ENCODE measurements at regions not wholly inside any gene's neighbourhood (a gene's known extent, or its start where the extent isn't known, plus 50 kb on each side); places are given as distances from the start of the nearest gene placed in this dataset.

DNA sequence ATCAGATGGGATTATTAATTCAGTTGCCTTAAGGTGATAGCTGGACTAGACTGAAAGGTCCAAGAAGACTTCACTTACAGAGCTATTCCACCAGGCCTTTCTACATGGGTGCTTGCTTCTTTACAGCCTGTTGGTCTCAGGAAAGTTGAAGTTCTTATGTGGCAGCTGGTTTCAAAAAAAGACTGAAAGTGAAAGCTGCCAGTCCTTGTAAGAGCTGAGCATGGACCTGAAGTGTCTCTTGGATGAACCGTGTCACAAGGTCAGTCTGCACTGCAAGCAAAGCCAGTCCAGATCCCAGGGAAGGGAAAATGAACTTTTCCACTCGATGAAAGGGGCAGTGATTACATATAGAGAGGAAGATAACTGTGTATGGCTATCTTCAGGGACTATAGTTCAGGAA is 201.5 kb upstream of the LUZP2 start:
- Histone ChIP-seq H3K4me2 (ENCODE audit: low read depth, low read length) (peak overlapping the region; percentile 33; the same call in 1 of the 2 replicates), H3K4me3 (ENCODE audit: low read length) (no peak overlapping the region), H2AFZ (ENCODE audit: low read length) (no peak overlapping the region), H3K36me3 (replicated peaks; ENCODE audit: insufficient read depth, low read length) (no peaks in the 10 kb centered on the region), H3K9ac (ENCODE audit: low read length) (no peak overlapping the region), H3K9me2 (replicated peaks; ENCODE audit: insufficient read depth, low read length) (no peaks in the 10 kb centered on the region), H4K20me1 (ENCODE audit: insufficient read depth, low read length) (no peaks in the 10 kb centered on the region), H3F3A (ENCODE audit: insufficient read depth, low read length) (no peaks in the 10 kb centered on the region), H3K79me2 (ENCODE audit: low read length) (no peaks in the 10 kb centered on the region), H3K27me3 (replicated peaks; ENCODE audit: insufficient read depth, low read length) (no peaks in the 10 kb centered on the region), H3K9me3 (replicated peaks; ENCODE audit: insufficient read depth, low read length) (no peaks in the 10 kb centered on the region), H3K27ac (ENCODE audit: low read length) (no peak overlapping the region), H3K4me1 (ENCODE audit: low read length) (no peaks in the 10 kb centered on the region; the same call in 1 of the 2 replicates)
- TF ChIP-seq, protein P1, sequence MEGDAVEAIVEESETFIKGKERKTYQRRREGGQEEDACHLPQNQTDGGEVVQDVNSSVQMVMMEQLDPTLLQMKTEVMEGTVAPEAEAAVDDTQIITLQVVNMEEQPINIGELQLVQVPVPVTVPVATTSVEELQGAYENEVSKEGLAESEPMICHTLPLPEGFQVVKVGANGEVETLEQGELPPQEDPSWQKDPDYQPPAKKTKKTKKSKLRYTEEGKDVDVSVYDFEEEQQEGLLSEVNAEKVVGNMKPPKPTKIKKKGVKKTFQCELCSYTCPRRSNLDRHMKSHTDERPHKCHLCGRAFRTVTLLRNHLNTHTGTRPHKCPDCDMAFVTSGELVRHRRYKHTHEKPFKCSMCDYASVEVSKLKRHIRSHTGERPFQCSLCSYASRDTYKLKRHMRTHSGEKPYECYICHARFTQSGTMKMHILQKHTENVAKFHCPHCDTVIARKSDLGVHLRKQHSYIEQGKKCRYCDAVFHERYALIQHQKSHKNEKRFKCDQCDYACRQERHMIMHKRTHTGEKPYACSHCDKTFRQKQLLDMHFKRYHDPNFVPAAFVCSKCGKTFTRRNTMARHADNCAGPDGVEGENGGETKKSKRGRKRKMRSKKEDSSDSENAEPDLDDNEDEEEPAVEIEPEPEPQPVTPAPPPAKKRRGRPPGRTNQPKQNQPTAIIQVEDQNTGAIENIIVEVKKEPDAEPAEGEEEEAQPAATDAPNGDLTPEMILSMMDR (IDR thresholded peaks at IDR 0.05; ENCODE audit: low read length), result no peak
- TF ChIP-seq EZH2phosphoT487 (IDR thresholded peaks at IDR 0.05; ENCODE audit: low read length), result no peak
- no peak for TF ChIP-seq EZH2 (optimal IDR thresholded peaks at IDR 0.05; ENCODE audit: low read depth, low read length)
- DNase-seq, result peak; percentile 80

DNA sequence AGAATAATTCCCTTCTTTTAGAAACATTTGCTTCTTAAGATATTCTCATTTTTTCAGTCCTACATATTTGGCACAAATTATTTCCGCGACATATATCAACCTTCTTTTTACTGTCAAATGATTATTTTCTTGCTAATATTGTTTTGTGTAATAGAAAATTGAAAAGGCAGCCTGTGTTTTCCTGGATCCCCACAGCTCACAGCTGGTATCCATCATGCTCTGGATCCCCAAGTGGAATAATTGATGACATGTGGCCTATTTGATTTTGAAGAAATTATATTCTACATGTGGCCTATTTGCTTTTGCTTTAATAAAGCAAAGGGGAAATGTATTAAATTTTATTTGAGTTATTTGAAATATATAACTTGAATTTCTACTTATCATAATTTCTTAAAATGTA is 199.4 kb upstream of the LUZP2 start:
- Histone ChIP-seq H2AFZ (ENCODE audit: low read length) (no peak overlapping the region), H3F3A (ENCODE audit: insufficient read depth, low read length) (no peaks in the 10 kb centered on the region), H3K4me1 (ENCODE audit: low read length) (no peaks in the 10 kb centered on the region; the same call in 1 of the 2 replicates), H3K79me2 (ENCODE audit: low read length) (no peaks in the 10 kb centered on the region), H3K9me3 (replicated peaks; ENCODE audit: insufficient read depth, low read length) (no peaks in the 10 kb centered on the region), H3K4me2 (ENCODE audit: low read depth, low read length) (no peak overlapping the region), H3K27ac (ENCODE audit: low read length) (no peak overlapping the region), H4K20me1 (ENCODE audit: insufficient read depth, low read length) (no peaks in the 10 kb centered on the region), H3K4me3 (ENCODE audit: low read length) (no peak overlapping the region), H3K36me3 (replicated peaks; ENCODE audit: insufficient read depth, low read length) (no peaks in the 10 kb centered on the region), H3K9ac (ENCODE audit: low read length) (no peak overlapping the region), H3K9me2 (replicated peaks; ENCODE audit: insufficient read depth, low read length) (no peaks in the 10 kb centered on the region), H3K27me3 (replicated peaks; ENCODE audit: insufficient read depth, low read length) (no peaks in the 10 kb centered on the region)
- no peak for TF ChIP-seq EZH2phosphoT487 (IDR thresholded peaks at IDR 0.05; ENCODE audit: low read length)
- TF ChIP-seq, protein P1 (IDR thresholded peaks at IDR 0.05; ENCODE audit: low read length), result no peak
- no peak for TF ChIP-seq EZH2 (optimal IDR thresholded peaks at IDR 0.05; ENCODE audit: low read depth, low read length)
- no peak for DNase-seq

DNA sequence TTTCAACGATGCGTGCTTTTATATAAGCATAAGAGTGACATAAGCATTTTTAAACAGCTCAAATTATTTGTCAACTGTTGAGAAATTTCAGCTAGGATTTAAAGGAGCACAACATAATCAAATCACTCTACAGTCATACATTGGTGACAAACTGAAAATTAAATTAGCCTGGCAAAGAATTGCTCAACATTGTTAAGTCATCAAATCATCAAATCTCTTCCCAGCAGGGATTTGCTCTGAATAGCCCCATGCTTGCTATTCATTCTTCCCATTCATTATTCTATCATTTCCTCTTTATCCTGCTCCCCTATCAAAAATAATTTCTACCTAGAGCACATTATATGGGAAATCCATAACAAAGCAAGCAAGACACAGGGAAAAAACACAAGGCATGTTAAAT is 198.7 kb upstream of the LUZP2 start:
- H3K36me3 ChIP-seq (replicated peaks; ENCODE audit: insufficient read depth, low read length), result no peaks in the 10 kb centered on the region
- H3F3A ChIP-seq (ENCODE audit: insufficient read depth, low read length), result no peaks in the 10 kb centered on the region
- no peaks in the 10 kb centered on the region for H4K20me1 ChIP-seq (ENCODE audit: insufficient read depth, low read length)
- no peaks in the 10 kb centered on the region for H3K9me3 ChIP-seq (replicated peaks; ENCODE audit: insufficient read depth, low read length)
- H3K27me3 ChIP-seq (replicated peaks; ENCODE audit: insufficient read depth, low read length), result no peaks in the 10 kb centered on the region
- H3K4me1 ChIP-seq (ENCODE audit: low read length), result no peaks in the 10 kb centered on the region; the same call in 1 of the 2 replicates
- H3K27ac ChIP-seq (ENCODE audit: low read length), result no peak overlapping the region
- H3K9me2 ChIP-seq (replicated peaks; ENCODE audit: insufficient read depth, low read length), result no peaks in the 10 kb centered on the region
- no peak for DNase-seq
- no peak overlapping the region for H3K9ac ChIP-seq (ENCODE audit: low read length)
- no peak overlapping the region for H3K4me2 ChIP-seq (ENCODE audit: low read depth, low read length)
- no peak overlapping the region for H2AFZ ChIP-seq (ENCODE audit: low read length)
- no peak overlapping the region for H3K4me3 ChIP-seq (ENCODE audit: low read length)
- no peaks in the 10 kb centered on the region for H3K79me2 ChIP-seq (ENCODE audit: low read length)
- TF ChIP-seq EZH2phosphoT487 (IDR thresholded peaks at IDR 0.05; ENCODE audit: low read length) (no peak), EZH2 (optimal IDR thresholded peaks at IDR 0.05; ENCODE audit: low read depth, low read length) (no peak)
- TF ChIP-seq, protein P1 (IDR thresholded peaks at IDR 0.05; ENCODE audit: low read length), result no peak

Data from MM.1S (cell line).